Cardiac fibroblast (primary cell): ENCODE measurements at regions not wholly inside any gene's neighbourhood (a gene's known extent, or its start where the extent isn't known, plus 50 kb on each side); places are given as distances from the start of the nearest gene placed in this dataset.

Source experiments
- DNase-seq, 2 donors: peaks; one replicate each; pipeline versions ENCODE4 v3.0.0 to v3.0.0-alpha.2; 2010; ENCODE audit warnings: low read depth in 2 of 2
- H3K4me3 ChIP-seq, 2 donors: replicated peaks in 1 of 2; 1 replicate in 1 of 2; 2 replicates in 1 of 2; pipeline ENCODE4 v1.5.1; 2011; ENCODE audit warnings: low read depth in 2 of 2, low read length in 2 of 2, mild to moderate bottlenecking in 2 of 2, moderate library complexity in 1 of 2
- CTCF ChIP-seq: IDR thresholded peaks from one replicate; pipeline ENCODE4 v1.5.1; 2011; ENCODE audit warnings: low read depth, mild to moderate bottlenecking, low read length, inconsistent platforms

GRCh38 chr9:86721843-86722705 is 225.2 kb downstream of the GAS1 start:
- TF ChIP-seq CTCF = no peak

GRCh38 chr9:86721226-86721781 is 226.0 kb downstream of the GAS1 start:
- no peak for TF ChIP-seq CTCF
- H3K4me3 ChIP-seq = no peak overlapping the region
- DNase-seq = peak; percentile 5 to 92

More at GRCh38 chr9:86721843-86722705, 225.2 kb downstream of the GAS1 start:
- H3K4me3 ChIP-seq = no peak overlapping the region
- peak; percentile 85 to 97 for DNase-seq

GRCh38 chr9:86720639-86721225 is 226.6 kb downstream of the GAS1 start:
- H3K4me3 ChIP-seq = no peak overlapping the region
- no peak for DNase-seq
- TF ChIP-seq CTCF = no peak

- no peak overlapping the region for H3K4me3 ChIP-seq
- peak in 1 of 2 donors; percentile 36 for DNase-seq
- no peak for TF ChIP-seq CTCF
These were observed 228.8 kb downstream of the GAS1 start for GRCh38 chr9:86718388-86719049.

DNA sequence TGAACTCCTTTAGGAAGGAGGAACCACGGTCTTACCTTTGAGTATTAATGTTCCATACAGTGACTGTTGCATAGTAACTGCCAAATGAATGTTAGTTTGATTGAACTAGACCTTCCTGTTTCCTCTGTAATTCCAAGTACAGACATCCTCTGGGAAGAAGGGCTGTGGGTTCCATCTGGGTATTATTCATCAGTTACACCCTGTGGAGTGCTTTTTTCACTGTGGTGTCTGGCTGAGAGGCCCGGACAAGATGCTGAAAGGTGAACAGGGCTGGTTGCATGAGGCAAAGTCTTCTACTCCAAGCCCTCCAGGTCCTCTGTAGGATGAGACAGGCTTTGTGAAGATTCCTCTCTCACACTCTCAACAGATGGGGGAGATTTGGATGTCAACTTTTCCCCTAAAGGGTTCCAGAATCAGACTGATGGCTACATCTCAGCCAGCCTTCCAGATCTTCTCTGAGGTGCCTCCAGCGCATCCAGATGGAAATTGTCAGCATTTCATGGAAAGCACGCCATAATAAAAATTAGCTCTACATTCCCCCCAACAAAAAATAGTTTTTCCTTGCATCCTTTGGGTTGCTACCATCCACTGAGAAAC is 230.9 kb downstream of the GAS1 start:
- DNase-seq = no peak
- no peak overlapping the region for H3K4me3 ChIP-seq
- no peak for TF ChIP-seq CTCF

DNA sequence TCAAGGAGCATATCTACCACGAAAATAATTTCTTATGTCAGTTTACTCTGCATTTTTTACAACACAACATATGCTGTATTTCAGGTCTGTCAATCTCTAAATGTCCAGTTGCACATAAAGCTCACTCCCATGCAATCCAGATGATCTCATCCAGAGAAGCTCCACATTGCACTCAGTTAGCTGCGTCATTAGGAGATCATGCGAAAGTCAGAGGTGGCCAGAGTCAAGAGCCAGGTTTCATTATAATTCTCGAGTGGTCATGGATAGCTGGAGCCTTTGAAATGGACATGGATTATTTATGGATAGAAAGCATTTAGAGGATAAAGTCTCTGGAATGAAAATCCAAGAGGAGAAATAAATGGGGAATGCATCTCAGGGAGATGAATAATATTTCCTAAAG is 232.3 kb downstream of the GAS1 start:
- DNase-seq = peak; percentile 45 to 71
- TF ChIP-seq CTCF = no peak
- H3K4me3 ChIP-seq = no peak overlapping the region
